ENCODE measurements at regions not wholly inside any gene's neighbourhood (a gene's known extent, or its start where the extent isn't known, plus 50 kb on each side); places are given as distances from the start of the nearest gene placed in this dataset.

GRCh38 chr7:91366091-91366490 is 101.9 kb downstream of the FZD1 start:
- no peak overlapping the region for H3K4me3 ChIP-seq (ENCODE audit: low read depth, low read length)
- DNase-seq (ENCODE audit: low read depth) = no peak
- TF ChIP-seq CTCF (IDR thresholded peaks at IDR 0.05; ENCODE audit: low read depth, low read length, missing control alignments) = no peak

GRCh38 chr7:91367812-91368578 is 103.8 kb downstream of the FZD1 start:
- H3K4me3 ChIP-seq (ENCODE audit: low read depth, low read length) = no peak overlapping the region
- TF ChIP-seq CTCF (IDR thresholded peaks at IDR 0.05; ENCODE audit: low read depth, low read length, missing control alignments) = no peak
- DNase-seq (ENCODE audit: low read depth) = no peak

GRCh38 chr7:91372323-91372722 is 108.1 kb downstream of the FZD1 start:
- DNase-seq (ENCODE audit: low read depth) = no peak
- no peak overlapping the region for H3K4me3 ChIP-seq (ENCODE audit: low read depth, low read length)
- no peak for TF ChIP-seq CTCF (IDR thresholded peaks at IDR 0.05; ENCODE audit: low read depth, low read length, missing control alignments)

- no peak for TF ChIP-seq CTCF (IDR thresholded peaks at IDR 0.05; ENCODE audit: low read depth, low read length, missing control alignments)
- no peak overlapping the region for H3K4me3 ChIP-seq (ENCODE audit: low read depth, low read length)
- DNase-seq (ENCODE audit: low read depth) = no peak
These were observed 109.0 kb downstream of the FZD1 start for GRCh38 chr7:91373111-91373800.

GRCh38 chr7:91374321-91374989 is 110.2 kb downstream of the FZD1 start:
- no peak overlapping the region for H3K4me3 ChIP-seq (ENCODE audit: low read depth, low read length)
- DNase-seq (ENCODE audit: low read depth) = no peak
- TF ChIP-seq CTCF (IDR thresholded peaks at IDR 0.05; ENCODE audit: low read depth, low read length, missing control alignments) = no peak

GRCh38 chr7:91375378-91375777 is 111.1 kb downstream of the FZD1 start:
- DNase-seq (ENCODE audit: low read depth) = no peak
- no peak overlapping the region for H3K4me3 ChIP-seq (ENCODE audit: low read depth, low read length)
- no peak for TF ChIP-seq CTCF (IDR thresholded peaks at IDR 0.05; ENCODE audit: low read depth, low read length, missing control alignments)

Data from GM12864 (cell line).